H1 (cell line): ENCODE measurements at regions not wholly inside any gene's neighbourhood (a gene's known extent, or its start where the extent isn't known, plus 50 kb on each side); places are given as distances from the start of the nearest gene placed in this dataset.

Source experiments
- CTCF ChIA-PET: fragments of 300-600 bp; sonication (Branson Sonifier 250); formaldehyde crosslinking; loops from one replicate; lab custom pipeline; 2021; ENCODE audit not compliant: partially characterized antibody; lab: Charles Lee
- POLR2A ChIA-PET: fragments of 300-600 bp; sonication (Branson Sonifier 250); formaldehyde crosslinking; loops from one replicate; lab custom pipeline; 2021; ENCODE audit warnings: inconsistent platforms; ENCODE audit not compliant: partially characterized antibody; lab: Charles Lee
- DNase-seq, 2 experiments: peaks; one replicate each; pipeline versions ENCODE4 v3.0.0 to v3.0.0-alpha.2; 2010 to 2022; ENCODE audit warnings: low spot score in 2 of 2, low read depth in 1 of 2, mixed read lengths in 1 of 2
- FAIRE-seq: peaks from 2 replicates; lab custom pipeline; 2011; peaks lifted over from hg19 to GRCh38; lab: Jason Lieb, UNC
- H2AFZ ChIP-seq: 2 replicates; pipeline ENCODE4 v1.8.1; 2012; ENCODE audit warnings: low read length, inconsistent platforms
- H2AK5ac ChIP-seq: 2 replicates; pipeline ENCODE4 v1.6.1; 2013; ENCODE audit warnings: low read depth, low read length
- H2BK120ac ChIP-seq: replicated peaks from 2 replicates; pipeline ENCODE3; 2013; ENCODE audit warnings: low read depth, low read length, inconsistent platforms
- H2BK12ac ChIP-seq: 2 replicates; pipeline ENCODE4 v1.6.1; 2013; ENCODE audit warnings: low read depth, low read length
- H2BK15ac ChIP-seq: 2 replicates; pipeline ENCODE4 v1.6.1; 2013; ENCODE audit warnings: low read length
- H2BK20ac ChIP-seq: 2 replicates; pipeline ENCODE4 v1.6.1; 2013; ENCODE audit warnings: low read length
- H2BK5ac ChIP-seq: 2 replicates; pipeline ENCODE4 v1.6.1; 2013; ENCODE audit warnings: low read depth, low read length
- H3K14ac ChIP-seq: 2 replicates; pipeline ENCODE4 v1.6.1; 2013; ENCODE audit warnings: inconsistent platforms; ENCODE audit not compliant: insufficient read length
- H3K18ac ChIP-seq: 2 replicates; pipeline ENCODE4 v1.6.1; 2013; ENCODE audit warnings: low read length; ENCODE audit errors: extremely low read depth
- H3K23ac ChIP-seq: 2 replicates; pipeline ENCODE4 v1.6.1; 2013; ENCODE audit warnings: inconsistent platforms; ENCODE audit not compliant: insufficient read length
- H3K23me2 ChIP-seq: 2 replicates; pipeline ENCODE4 v1.6.1; 2013; ENCODE audit warnings: low read depth, low read length
- H3K27ac ChIP-seq: 2 replicates; pipeline ENCODE4 v1.6.1; 2011; ENCODE audit warnings: low read depth, low read length, inconsistent platforms
- H3K27me3 ChIP-seq, 4 experiments: replicated peaks in 1 of 4; 1 replicate in 1 of 4; 2 replicates in 3 of 4; pipeline versions ENCODE4 v1.6.1 to v1.8.1; 2011 to 2013; ENCODE audit warnings: low read length in 3 of 4, mild to moderate bottlenecking in 3 of 4, inconsistent platforms in 2 of 4, mixed read lengths in 2 of 4, moderate library complexity in 1 of 4; ENCODE audit not compliant: control insufficient read depth in 3 of 4, insufficient read depth in 3 of 4; ENCODE audit errors: extremely low read depth in 1 of 4
- H3K36me3 ChIP-seq, 4 experiments: 2 replicates each; pipeline versions ENCODE4 v1.6.1 to v1.8.1; 2011 to 2013; ENCODE audit warnings: mild to moderate bottlenecking in 4 of 4, low read length in 3 of 4, moderate library complexity in 2 of 4, control low read depth in 1 of 4, inconsistent platforms in 1 of 4; ENCODE audit not compliant: insufficient read depth in 4 of 4, control insufficient read depth in 2 of 4
- H3K4ac ChIP-seq: replicated peaks from 2 replicates; pipeline ENCODE3; 2013; ENCODE audit warnings: low read length, low read depth, mixed read lengths, inconsistent platforms; ENCODE audit not compliant: insufficient read length
- H3K4me1 ChIP-seq, 4 experiments: replicated peaks in 1 of 4; 1 replicate in 1 of 4; 2 replicates in 3 of 4; pipeline versions ENCODE4 v1.6.1 to v1.8.1; 2011 to 2013; ENCODE audit warnings: low read length in 3 of 4, inconsistent platforms in 2 of 4, mixed read lengths in 1 of 4; ENCODE audit not compliant: insufficient read depth in 4 of 4, control insufficient read depth in 3 of 4
- H3K4me2 ChIP-seq, 2 experiments: 2 replicates each; pipeline versions ENCODE4 v1.6.1 to v1.8.1; 2011 to 2013; ENCODE audit warnings: low read depth in 2 of 2, low read length in 2 of 2, control low read depth in 1 of 2, inconsistent platforms in 1 of 2, mild to moderate bottlenecking in 1 of 2; ENCODE audit not compliant: insufficient read depth in 1 of 2
- H3K4me3 ChIP-seq, 4 experiments: fragments of 200-600, 300-600 bp in 1 of 4; sonication (generic), shearing (Covaris generic), sonication (Bioruptor Twin) in 1 of 4; 2 replicates each; pipeline versions ENCODE4 v1.5.1 to v1.8.1; 2011 to 2016; ENCODE audit warnings: low read length in 4 of 4, low read depth in 3 of 4, control low read depth in 2 of 4, inconsistent platforms in 2 of 4, mild to moderate bottlenecking in 2 of 4, mixed read lengths in 1 of 4, moderate library complexity in 1 of 4; ENCODE audit not compliant: insufficient read depth in 2 of 4; ENCODE audit errors: extremely low read depth in 1 of 4
- H3K56ac ChIP-seq: replicated peaks from 2 replicates; pipeline ENCODE3; 2013; ENCODE audit warnings: low read depth, mild to moderate bottlenecking, mixed read lengths, low read length, inconsistent platforms; ENCODE audit not compliant: insufficient read length
- H3K79me1 ChIP-seq: 2 replicates; pipeline ENCODE4 v1.6.1; 2013; ENCODE audit warnings: low read depth, low read length, control low read depth
- H3K79me2 ChIP-seq, 2 experiments: 2 replicates each; pipeline versions ENCODE4 v1.6.1 to v1.8.1; 2012 to 2013; ENCODE audit warnings: low read length in 2 of 2, mild to moderate bottlenecking in 2 of 2, inconsistent platforms in 1 of 2; ENCODE audit not compliant: insufficient read depth in 2 of 2, control insufficient read depth in 1 of 2
- H3K9ac ChIP-seq, 4 experiments: replicated peaks in 1 of 4; 1 replicate in 1 of 4; 2 replicates in 3 of 4; pipeline versions ENCODE4 v1.6.1 to v1.8.1; 2011 to 2013; ENCODE audit warnings: low read depth in 3 of 4, low read length in 3 of 4, control low read depth in 2 of 4, mild to moderate bottlenecking in 2 of 4, moderate library complexity in 2 of 4, inconsistent platforms in 1 of 4; ENCODE audit errors: extremely low read depth in 1 of 4
- H3K9me3 ChIP-seq, 2 experiments: 2 replicates each; pipeline versions ENCODE4 v1.6.1 to v1.8.1; 2012 to 2013; ENCODE audit warnings: mild to moderate bottlenecking in 2 of 2, moderate library complexity in 2 of 2, control low read depth in 1 of 2, inconsistent platforms in 1 of 2, low read depth in 1 of 2, low read length in 1 of 2, mixed read lengths in 1 of 2; ENCODE audit not compliant: insufficient read depth in 2 of 2
- H4K20me1 ChIP-seq, 2 experiments: replicated peaks in 1 of 2; 2 replicates each; pipeline versions ENCODE3 to v1.8.1; 2011 to 2013; ENCODE audit warnings: inconsistent platforms in 2 of 2, low read length in 2 of 2, mild to moderate bottlenecking in 1 of 2; ENCODE audit not compliant: insufficient read depth in 2 of 2, control insufficient read depth in 1 of 2
- H4K5ac ChIP-seq: 2 replicates; pipeline ENCODE4 v1.6.1; 2013; ENCODE audit warnings: low read length, low read depth, mixed read lengths, inconsistent platforms; ENCODE audit not compliant: insufficient read length
- H4K8ac ChIP-seq: 2 replicates; pipeline ENCODE4 v1.8.0; 2013; ENCODE audit warnings: mild to moderate bottlenecking, moderate library complexity, low read length, inconsistent platforms; ENCODE audit not compliant: insufficient read depth; ENCODE audit errors: extremely low read depth
- H4K91ac ChIP-seq: replicated peaks from 2 replicates; pipeline ENCODE3; 2013; ENCODE audit warnings: low read length, mixed read lengths, inconsistent platforms; ENCODE audit not compliant: insufficient read length
- BCL11A ChIP-seq, 2 experiments: IDR thresholded peaks; one replicate each; pipeline ENCODE4 v1.6.1; 2011; ENCODE audit warnings: low read depth in 2 of 2, low read length in 2 of 2, mild to moderate bottlenecking in 2 of 2
- CBX5 ChIP-seq: fragments of 300-800, 300-1000 bp; sonication (generic); IDR thresholded peaks from 2 replicates; pipeline ENCODE4 v1.7.1; 2016; ENCODE audit warnings: antibody characterized with exemption, low read length, low read depth
- CHD2 ChIP-seq: IDR thresholded peaks from 2 replicates; pipeline ENCODE4 v1.6.1; 2012; ENCODE audit warnings: low read length, improper control_type of control experiment
- JUND ChIP-seq: IDR thresholded peaks from 2 replicates; pipeline ENCODE4 v1.6.1; 2011; ENCODE audit warnings: mild to moderate bottlenecking, improper control_type of control experiment, low read length
- KDM1A ChIP-seq: fragments of 200-600, 300-600 bp; sonication (generic); IDR thresholded peaks from 2 replicates; pipeline ENCODE4 v1.7.1; 2016; ENCODE audit warnings: mild to moderate bottlenecking, low read length, borderline replicate concordance
- NANOG ChIP-seq: IDR thresholded peaks from 2 replicates; pipeline ENCODE4 v1.6.1; 2011; ENCODE audit warnings: low read length, low read depth, mild to moderate bottlenecking, inconsistent platforms; ENCODE audit not compliant: insufficient read depth, poor library complexity, severe bottlenecking
- PHF8 ChIP-seq: fragments of 200-600 bp; sonication (generic); conservative IDR thresholded peaks from 2 replicates; pipeline ENCODE4 v1.7.1; 2012; ENCODE audit warnings: low read depth, mild to moderate bottlenecking, inconsistent platforms, low read length, moderate library complexity
- SRF ChIP-seq: IDR thresholded peaks from 2 replicates; pipeline ENCODE4 v1.6.1; 2011; ENCODE audit warnings: mild to moderate bottlenecking, low read depth, low read length, moderate library complexity
- TCF12 ChIP-seq: IDR thresholded peaks from 2 replicates; pipeline ENCODE4 v1.6.1; 2011; ENCODE audit warnings: low read depth, mild to moderate bottlenecking, low read length
- ZNF274 ChIP-seq: IDR thresholded peaks from 2 replicates; pipeline ENCODE4 v1.7.0; 2012; ENCODE audit warnings: low read length, borderline replicate concordance; ENCODE audit errors: extremely low read depth
- WGBS, 2 experiments: shearing (Covaris generic) in 1 of 2; methylation state at CpG; one replicate each; pipeline versions ENCODE4 v1.1.6 to v1.1.7; 2013 to 2015; ENCODE audit warnings: low lambda C conversion rate in 2 of 2, mixed read lengths in 2 of 2, inconsistent platforms in 1 of 2, low coverage in 1 of 2, missing lambda C conversion rate in 1 of 2; ENCODE audit not compliant: insufficient replicate concordance in 2 of 2, insufficient coverage in 1 of 2, insufficient read length in 1 of 2; ENCODE audit errors: extremely low coverage in 1 of 2, missing lambda C conversion rate in 1 of 2; 5-methylcytosine and 5-hydroxymethylcytosine counted together
- TF ChIP-seq, protein P1 (sequence below): IDR thresholded peaks from 2 replicates; pipeline ENCODE4 v1.6.1; 2012; ENCODE audit warnings: low read length, inconsistent platforms
- TF ChIP-seq, protein P2 (sequence below): IDR thresholded peaks from 2 replicates; pipeline ENCODE4 v1.6.1; 2011; ENCODE audit warnings: low read length, improper control_type of control experiment

DNA sequence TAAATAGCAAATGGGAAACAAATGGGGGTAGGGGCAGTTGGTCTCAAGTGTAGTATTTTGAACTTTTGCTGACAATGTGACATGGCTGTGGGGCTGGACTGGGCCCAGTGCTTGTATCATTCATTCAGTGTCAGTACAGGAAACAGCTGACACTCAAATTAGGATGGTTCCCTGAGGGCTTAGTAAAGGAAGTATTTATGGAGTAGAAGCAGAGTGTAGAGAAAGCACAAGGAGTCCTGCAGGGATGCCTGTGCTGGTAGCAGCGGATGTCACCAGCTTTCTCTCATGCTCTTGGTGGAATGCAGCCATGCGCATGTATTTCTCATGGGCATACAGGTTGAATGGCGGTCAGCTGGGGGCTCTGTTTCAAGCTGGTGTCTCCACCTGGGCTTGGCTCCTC lies 72.9 kb upstream of the SLC44A1 start:
- Histone ChIP-seq H2BK120ac (no peak overlapping the region), H2BK20ac (0 out of 2 replicates have a peak overlapping the region, but pooled peaks have one; percentile 72), H2AK5ac (no peak overlapping the region), H4K20me1 (no peaks in the 10 kb centered on the region), H4K5ac (no peak overlapping the region), H3K4me1 (peaks cover 0 to 21% (median 13%) of the 10 kb centered on the region in 4 experiments; a peak in 5 of 7 replicates), H3K4me2 (no peak overlapping the region), H3K36me3 (no peaks in the 10 kb centered on the region), H3K79me1 (no peaks in the 10 kb centered on the region), H2AFZ (no peak overlapping the region), H3K27me3 (no peaks in the 10 kb centered on the region), H3K18ac (no peak overlapping the region), H2BK12ac (no peak overlapping the region), H3K4me3 (no peak overlapping the region), H3K9me3 (no peaks in the 10 kb centered on the region), H3K23ac (no peak overlapping the region), H2BK15ac (peak overlapping the region; percentile 5; the same call in 1 of the 2 replicates), H3K56ac (no peak overlapping the region), H4K8ac (no peak overlapping the region), H3K9ac (no peak overlapping the region), H3K4ac (no peak overlapping the region), H2BK5ac (no peak overlapping the region), H3K14ac (no peak overlapping the region), H3K23me2 (no peaks in the 10 kb centered on the region), H4K91ac (no peak overlapping the region), H3K79me2 (no peaks in the 10 kb centered on the region), H3K27ac (no peak overlapping the region)
- no peak for FAIRE-seq
- 71% methylated on average over 3 of the region's 3 CpGs; no CpG with 5 or more reads in 1 of the 2 experiments for WGBS, 2 experiments
- ChIA-PET POLR2A (interaction anchor here (0.8 to 2.1 kb wide), 4 partner anchors 12 to 179 kb away, joined by 4 to 9 read pairs (median 4); partner anchors contain the start of gene SLC44A1), CTCF (interaction anchor here (0.9 to 1.0 kb wide), 2 partner anchors 23 to 30 kb away, joined by 3 to 6 read pairs; no protein-coding TSS in a partner anchor)
- DNase-seq: no peak
- TF ChIP-seq CBX5 (no peak), ZNF274 (no peak), SRF (no peak), PHF8 (no peak), KDM1A (no peak), NANOG (no peak), JUND (no peak), BCL11A (IDR thresholded peaks at IDR 0.05; ENCODE audit: low read depth in 2 of 2, low read length in 2 of 2) (no peak), TCF12 (no peak), CHD2 (no peak)
- TF ChIP-seq, protein P1, sequence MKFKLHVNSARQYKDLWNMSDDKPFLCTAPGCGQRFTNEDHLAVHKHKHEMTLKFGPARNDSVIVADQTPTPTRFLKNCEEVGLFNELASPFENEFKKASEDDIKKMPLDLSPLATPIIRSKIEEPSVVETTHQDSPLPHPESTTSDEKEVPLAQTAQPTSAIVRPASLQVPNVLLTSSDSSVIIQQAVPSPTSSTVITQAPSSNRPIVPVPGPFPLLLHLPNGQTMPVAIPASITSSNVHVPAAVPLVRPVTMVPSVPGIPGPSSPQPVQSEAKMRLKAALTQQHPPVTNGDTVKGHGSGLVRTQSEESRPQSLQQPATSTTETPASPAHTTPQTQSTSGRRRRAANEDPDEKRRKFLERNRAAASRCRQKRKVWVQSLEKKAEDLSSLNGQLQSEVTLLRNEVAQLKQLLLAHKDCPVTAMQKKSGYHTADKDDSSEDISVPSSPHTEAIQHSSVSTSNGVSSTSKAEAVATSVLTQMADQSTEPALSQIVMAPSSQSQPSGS: no peak
- TF ChIP-seq, protein P2, sequence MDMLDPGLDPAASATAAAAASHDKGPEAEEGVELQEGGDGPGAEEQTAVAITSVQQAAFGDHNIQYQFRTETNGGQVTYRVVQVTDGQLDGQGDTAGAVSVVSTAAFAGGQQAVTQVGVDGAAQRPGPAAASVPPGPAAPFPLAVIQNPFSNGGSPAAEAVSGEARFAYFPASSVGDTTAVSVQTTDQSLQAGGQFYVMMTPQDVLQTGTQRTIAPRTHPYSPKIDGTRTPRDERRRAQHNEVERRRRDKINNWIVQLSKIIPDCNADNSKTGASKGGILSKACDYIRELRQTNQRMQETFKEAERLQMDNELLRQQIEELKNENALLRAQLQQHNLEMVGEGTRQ: no peak
